NB4 (cell line): ENCODE measurements at regions not wholly inside any gene's neighbourhood (a gene's known extent, or its start where the extent isn't known, plus 50 kb on each side); places are given as distances from the start of the nearest gene placed in this dataset.

ENCODE experiments used
- CTCF ChIP-seq: IDR thresholded peaks from one replicate; pipeline ENCODE4 v1.5.1; 2012; ENCODE audit warnings: low read depth, low read length
- MYC ChIP-seq: IDR thresholded peaks from 2 replicates; pipeline ENCODE4 v1.6.1; 2011; ENCODE audit warnings: low read depth, low read length
- POLR2A ChIP-seq: IDR thresholded peaks from 2 replicates; pipeline ENCODE4 v1.6.1; 2011; ENCODE audit warnings: mild to moderate bottlenecking; ENCODE audit not compliant: insufficient read length; ENCODE audit errors: extremely low read depth

DNA sequence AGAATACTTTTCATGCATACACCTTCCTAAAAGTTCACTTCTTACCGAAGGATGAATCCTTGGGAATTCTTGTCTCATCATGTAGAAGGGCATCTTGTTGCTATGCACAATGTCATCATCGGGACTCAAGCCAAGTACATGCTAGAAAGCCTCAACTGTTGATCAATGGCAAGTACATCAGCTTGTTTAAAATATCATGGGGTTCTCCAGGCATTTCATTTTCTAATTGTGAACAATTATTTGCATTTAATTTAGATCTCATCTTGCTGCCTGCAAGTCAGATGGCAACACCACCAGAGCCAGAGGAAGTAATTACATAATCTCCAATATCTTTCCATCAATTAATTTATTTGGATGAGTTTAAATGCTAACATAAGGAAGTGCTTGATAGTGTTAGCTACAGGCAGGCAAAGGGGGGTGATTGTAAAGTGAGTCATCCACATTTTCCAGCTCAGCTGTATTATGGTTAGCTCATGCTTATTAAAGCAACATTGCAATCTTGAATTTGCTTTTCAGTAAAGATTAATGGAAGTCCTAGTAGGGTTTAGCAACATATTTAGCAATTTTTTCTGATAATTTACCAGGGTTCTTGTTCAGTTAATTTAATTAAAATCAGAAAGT lies 356.5 kb downstream of the CBLL2 start:
- TF ChIP-seq POLR2A: no peak
- TF ChIP-seq CTCF: no peak
- no peak for TF ChIP-seq MYC
